NCI-H1417 treated with DMSO at 0.1 percent for 48 hours (cell line): ENCODE measurements at regions not wholly inside any gene's neighbourhood (a gene's known extent, or its start where the extent isn't known, plus 50 kb on each side); places are given as distances from the start of the nearest gene placed in this dataset.

Experiments used
- DNase-seq: peaks from one replicate; lab custom pipeline; 2025; lab: John Stamatoyannopoulos, UW

- DNase-seq: no peak
These were observed 134.4 kb downstream of the MAD2L1 start for GRCh38 chr4:119932277-119932676.

- DNase-seq: no peak
These were observed 136.1 kb downstream of the MAD2L1 start for GRCh38 chr4:119930546-119930945.

GRCh38 chr4:119921830-119922229 is 144.8 kb downstream of the MAD2L1 start:
- no peak for DNase-seq

- DNase-seq: no peak
These were observed 160.4 kb downstream of the MAD2L1 start for GRCh38 chr4:119906277-119906676.

- DNase-seq: no peak
These were observed 168.4 kb downstream of the MAD2L1 start for GRCh38 chr4:119898211-119898610.

GRCh38 chr4:119897260-119897659 is 169.4 kb downstream of the MAD2L1 start:
- DNase-seq: no peak

GRCh38 chr4:119894650-119895208 is 171.9 kb downstream of the MAD2L1 start:
- DNase-seq: no peak

GRCh38 chr4:119873794-119874325 is 192.8 kb downstream of the MAD2L1 start:
- no peak for DNase-seq

GRCh38 chr4:119873132-119873531 is 193.5 kb downstream of the MAD2L1 start:
- no peak for DNase-seq

GRCh38 chr4:119872371-119873016 is 194.2 kb downstream of the MAD2L1 start:
- no peak for DNase-seq

GRCh38 chr4:119870856-119871255 is 195.8 kb downstream of the MAD2L1 start:
- DNase-seq: no peak

GRCh38 chr4:119865789-119866188 is 200.9 kb downstream of the MAD2L1 start:
- no peak for DNase-seq

GRCh38 chr4:119865389-119865788 is 201.3 kb downstream of the MAD2L1 start:
- no peak for DNase-seq

- no peak for DNase-seq
These were observed 204.9 kb downstream of the MAD2L1 start for GRCh38 chr4:119861731-119862130.

- DNase-seq: no peak
These were observed 208.5 kb downstream of the MAD2L1 start for GRCh38 chr4:119858176-119858575.

GRCh38 chr4:119854364-119854763 is 212.3 kb downstream of the MAD2L1 start:
- DNase-seq: no peak

GRCh38 chr4:119851649-119852048 is 215.0 kb downstream of the MAD2L1 start:
- no peak for DNase-seq

GRCh38 chr4:119841361-119841760 is 212.8 kb upstream of the PDE5A start:
- DNase-seq: no peak

- DNase-seq: no peak
These were observed 207.0 kb upstream of the PDE5A start for GRCh38 chr4:119835613-119835910.

GRCh38 chr4:119834906-119835612 is 206.5 kb upstream of the PDE5A start:
- DNase-seq: no peak

- DNase-seq: no peak
These were observed 205.0 kb upstream of the PDE5A start for GRCh38 chr4:119833611-119834010.

- DNase-seq: no peak
These were observed 204.2 kb upstream of the PDE5A start for GRCh38 chr4:119832776-119833175.

GRCh38 chr4:119829326-119829725 is 200.7 kb upstream of the PDE5A start:
- DNase-seq: no peak
